HG02870 (cell line): ENCODE measurements at regions not wholly inside any gene's neighbourhood (a gene's known extent, or its start where the extent isn't known, plus 50 kb on each side); places are given as distances from the start of the nearest gene placed in this dataset.
A peak's percentile ranks its signal among the peaks of the same experiment; 100 is the strongest.
"Not testable (repeated sequence)": the region's sequence is repeated elsewhere in the genome, so short reads cannot be mapped to it uniquely, and the experiment has no call there.

Experiments used
- ATAC-seq: cut with Tn5 transposase; IDR thresholded peaks from one replicate; pipeline ENCODE4 v1.9.1; 2021; ENCODE audit warnings: mild to moderate bottlenecking, moderate library complexity; ENCODE audit not compliant: unreplicated experiment

DNA sequence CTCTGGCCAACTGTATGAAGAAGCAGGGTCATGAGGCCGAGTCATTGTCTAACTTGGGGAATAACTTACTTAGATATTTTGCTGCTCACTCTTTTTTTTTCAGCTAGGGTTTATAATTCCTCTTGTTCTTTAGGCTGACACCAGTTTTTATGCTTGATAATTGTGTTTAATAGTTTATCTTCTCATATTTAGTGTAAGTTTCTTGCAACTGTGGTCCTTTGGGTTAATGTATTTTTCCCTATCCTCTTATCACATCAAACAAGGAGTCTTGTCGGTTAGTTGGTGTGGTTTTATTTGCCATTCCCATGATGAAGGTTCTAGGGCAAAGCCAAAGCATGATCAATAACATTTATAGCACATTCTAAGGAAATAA is 204.6 kb downstream of the NUFIP1 start:
- no peak for ATAC-seq

DNA sequence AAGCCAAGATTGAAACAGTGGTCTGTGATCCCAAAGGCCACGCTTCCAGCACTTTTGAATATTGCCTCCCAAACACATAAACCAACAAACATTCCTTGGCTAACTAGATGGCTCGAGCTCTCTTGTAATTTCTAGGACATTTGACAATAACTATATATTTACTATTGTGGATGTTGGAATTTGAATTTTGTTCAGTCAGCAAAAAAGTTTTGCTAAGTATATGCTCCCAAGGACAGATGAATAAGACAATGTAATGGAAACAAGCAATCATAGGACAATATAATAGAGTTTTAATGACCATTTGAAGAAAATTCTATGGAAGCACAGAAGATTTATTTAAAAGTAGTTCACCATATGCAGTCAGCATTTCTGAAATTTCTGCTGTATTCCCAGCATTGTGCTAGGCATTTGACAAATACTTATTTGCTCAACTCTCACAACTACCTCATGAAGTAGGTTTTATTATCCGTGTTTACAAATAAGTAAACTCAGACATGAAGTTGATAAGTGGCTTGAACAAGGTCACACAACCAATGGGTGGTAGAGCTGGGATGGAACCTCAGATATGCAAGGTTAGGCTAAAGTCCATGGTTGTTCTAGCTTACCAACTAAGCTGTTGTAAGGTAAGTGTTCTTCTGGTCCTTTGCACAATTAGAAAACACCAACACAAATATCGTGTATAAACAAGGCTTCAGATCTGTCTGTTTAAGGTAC is 205.1 kb downstream of the NUFIP1 start:
- ATAC-seq = no peak

DNA sequence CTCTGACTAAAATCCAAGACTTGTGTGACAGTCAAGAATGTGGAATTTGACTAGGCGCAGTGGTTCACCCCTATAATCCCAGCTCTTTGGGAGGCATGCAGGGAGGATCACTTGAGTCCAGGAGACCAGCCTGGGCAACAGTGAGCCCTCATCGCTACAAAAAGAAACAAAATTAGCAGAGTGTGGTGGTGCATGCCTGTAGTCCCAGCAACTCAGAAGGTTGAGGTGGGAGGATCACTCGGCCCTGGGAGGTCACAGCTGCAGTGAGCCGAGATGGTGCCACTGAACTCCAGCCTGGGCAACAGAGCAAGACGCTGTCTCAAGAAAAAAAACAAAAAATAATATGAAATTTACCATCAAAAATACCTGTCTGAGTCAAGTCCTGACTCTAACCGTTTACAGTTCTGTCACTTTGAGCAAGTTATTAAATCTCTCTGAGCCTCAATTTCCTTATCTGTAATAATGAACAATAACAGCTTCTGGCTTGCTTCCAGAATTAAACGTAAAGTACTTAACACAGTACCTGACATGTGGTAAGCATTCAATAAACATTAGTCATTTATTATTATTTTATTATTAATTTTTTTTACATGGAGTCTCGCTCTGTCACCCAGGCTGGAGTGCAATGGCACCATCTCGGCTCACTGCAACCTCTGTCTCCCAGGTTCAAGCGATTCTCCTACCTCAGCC is 204.6 kb upstream of the TSC22D1 start:
- no peak for ATAC-seq

DNA sequence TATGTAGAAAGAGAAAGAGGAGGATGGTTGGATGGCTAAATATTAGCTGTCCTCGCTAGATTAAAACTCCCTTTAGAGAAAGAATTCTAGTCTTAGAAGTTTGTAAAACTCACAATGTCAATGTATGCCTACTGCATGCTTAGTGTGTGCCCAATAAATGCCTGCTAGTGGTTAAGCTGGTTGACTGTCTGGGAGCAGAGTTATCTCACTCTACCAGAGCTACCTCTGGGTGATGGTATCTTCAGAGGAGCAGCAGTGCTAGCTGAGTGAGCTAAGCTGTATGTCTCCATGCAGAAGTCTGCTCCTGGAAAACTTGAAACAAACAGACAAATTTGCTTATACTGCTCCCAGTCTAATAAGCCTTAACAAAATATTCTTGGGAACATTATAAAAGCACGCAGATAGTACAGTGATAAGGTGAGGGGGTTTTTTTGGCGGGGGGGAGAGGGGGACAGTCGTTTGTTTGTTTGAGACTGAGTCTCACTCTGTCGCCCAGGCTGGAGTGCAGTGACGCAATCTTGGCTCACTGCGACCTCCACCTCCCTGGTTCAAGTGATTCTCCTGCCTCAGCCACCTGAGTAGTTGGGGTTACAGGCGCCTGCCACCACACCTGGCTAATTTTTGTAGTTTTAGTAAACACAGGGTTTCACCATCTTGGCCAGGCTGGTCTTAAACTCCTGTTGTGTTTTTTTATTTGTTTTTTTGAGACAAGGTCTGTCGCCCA is 202.8 kb upstream of the TSC22D1 start:
- ATAC-seq = no peak

DNA sequence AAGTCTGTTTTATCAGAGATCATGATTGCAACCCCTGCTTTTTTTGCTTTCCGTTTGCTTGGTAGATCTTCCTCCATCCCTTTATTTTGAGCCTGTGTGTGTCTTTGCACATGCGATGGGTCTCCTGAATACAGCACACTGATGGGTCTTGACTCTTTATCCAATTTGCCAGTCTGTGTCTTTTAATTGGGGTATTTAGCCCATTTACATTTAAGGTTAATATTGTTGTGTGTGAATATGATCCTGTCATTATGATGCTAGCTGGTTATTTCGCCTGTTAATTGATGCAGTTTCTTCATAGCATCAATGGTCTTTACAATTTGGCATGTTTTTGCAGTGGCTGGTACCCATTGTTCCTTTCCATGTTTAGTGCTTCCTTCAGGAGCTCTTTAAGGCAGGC is 199.2 kb upstream of the TSC22D1 start:
- ATAC-seq = not testable (repeated sequence)

DNA sequence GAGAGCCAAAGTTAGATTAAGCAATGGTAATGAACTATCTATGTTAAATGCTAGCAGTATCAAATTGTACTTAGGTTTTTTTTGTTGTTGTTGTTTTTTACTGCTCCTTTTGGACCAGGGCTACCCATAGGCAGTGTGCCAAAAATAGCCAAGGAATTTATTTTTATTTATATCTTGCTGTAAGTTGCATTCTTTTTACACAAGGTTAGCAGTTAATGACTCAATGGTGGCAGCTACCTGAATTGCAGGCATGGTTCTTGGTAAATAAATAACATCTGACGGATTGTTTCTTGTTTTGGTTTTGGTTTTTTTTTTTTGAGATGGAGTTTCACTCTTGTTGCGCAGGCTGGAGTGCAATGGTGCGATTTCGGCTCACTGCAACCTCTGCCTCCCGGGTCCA is 194.8 kb upstream of the TSC22D1 start:
- ATAC-seq = no peak

DNA sequence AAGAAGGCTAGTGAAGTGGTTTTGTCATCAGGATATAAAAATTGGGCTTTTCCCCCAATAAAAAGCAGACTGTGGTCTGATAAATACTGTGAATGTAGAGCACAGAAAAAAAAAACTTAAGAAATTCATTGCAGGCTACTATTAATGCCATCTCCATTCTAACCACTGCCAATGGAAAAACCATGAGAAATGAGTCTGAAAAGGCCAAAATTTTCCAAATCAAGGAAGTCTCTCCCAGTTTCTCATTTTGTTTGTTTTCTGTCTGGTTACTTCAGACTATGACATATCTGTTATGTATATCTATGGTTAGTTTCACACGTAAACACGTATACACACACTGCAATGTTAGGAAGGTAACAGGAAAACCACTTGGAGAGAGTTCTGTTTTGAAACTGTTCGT is 193.6 kb upstream of the TSC22D1 start:
- ATAC-seq = no peak

DNA sequence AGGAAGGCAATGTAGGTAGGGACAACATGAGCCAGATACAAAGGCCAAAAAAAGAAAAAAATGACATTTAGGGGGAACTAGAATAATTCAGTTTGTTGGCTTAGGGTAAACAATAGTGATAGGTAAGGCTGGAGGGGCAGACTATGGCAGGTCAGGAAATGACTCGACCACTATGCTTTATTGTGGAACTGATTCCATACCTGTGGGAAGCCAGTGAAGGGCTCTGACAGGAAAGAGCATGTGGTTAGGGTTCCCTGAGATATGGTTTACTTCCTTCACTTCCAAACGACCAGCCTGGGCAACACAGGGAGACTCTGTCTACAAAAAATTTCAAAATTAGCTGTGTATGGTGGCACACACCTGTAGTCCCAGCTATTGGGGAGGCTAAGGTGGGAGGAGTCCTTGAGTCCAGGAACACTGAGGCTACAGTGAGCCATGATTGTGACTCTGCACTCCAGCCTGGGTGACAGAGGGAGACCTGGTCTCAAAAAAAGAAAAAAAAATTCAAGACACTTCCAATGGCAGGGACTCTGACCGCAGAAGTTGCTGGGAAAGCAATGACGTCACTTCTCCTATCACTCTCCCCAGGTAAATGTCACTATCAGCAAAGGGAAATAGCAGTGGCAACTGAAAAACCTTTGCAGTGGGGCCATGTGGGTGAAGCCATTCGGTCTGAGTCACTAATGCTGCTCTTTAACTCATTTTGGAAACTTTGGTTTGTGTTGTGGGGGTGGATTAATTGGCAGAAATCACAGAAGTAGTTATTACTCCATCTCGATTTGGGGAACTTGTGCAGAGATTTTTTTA is 192.8 kb upstream of the TSC22D1 start:
- ATAC-seq = no peak

DNA sequence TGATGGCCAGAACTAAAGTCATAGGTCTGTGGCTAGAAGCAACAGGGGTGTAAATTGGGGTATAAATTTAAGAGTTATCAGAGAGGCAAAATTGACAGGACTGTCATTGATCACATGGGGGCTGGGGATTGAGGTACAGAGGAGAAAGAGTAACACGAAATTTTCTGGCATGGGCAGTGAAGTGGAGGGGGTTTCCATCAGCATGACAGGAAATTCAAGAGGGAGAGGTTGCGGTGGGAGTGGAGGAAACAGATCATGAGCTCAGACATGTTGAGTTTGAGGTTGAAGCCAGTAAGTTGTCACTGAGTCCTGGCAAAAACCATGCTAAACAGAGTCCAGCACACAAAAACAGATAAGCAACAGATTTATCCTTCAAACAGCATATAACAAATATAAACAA is 192.1 kb upstream of the TSC22D1 start:
- ATAC-seq = peak; percentile 48

DNA sequence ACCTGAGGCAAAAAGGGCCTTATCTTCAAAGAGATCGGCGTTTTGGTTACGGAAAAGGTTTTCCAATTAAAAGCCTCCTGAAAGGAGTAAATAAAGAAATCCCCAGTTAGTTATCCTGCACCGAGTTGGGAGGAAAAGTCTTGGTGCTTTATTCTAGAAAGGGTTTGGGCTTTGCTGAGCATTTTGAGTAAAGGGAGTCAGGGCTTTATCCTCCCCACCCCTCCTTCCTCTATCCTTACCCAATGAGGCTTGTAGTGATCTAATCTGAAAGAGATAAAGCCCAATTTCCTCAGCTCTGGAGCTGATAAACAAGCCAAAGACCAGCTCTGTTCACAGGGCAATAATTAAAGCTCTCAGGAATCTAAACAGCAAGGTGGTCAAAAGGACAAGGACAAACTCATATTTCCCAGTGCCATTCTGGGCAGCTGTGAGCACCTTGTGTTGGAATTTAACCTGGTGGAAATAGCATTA is 188.9 kb upstream of the TSC22D1 start:
- no peak for ATAC-seq

DNA sequence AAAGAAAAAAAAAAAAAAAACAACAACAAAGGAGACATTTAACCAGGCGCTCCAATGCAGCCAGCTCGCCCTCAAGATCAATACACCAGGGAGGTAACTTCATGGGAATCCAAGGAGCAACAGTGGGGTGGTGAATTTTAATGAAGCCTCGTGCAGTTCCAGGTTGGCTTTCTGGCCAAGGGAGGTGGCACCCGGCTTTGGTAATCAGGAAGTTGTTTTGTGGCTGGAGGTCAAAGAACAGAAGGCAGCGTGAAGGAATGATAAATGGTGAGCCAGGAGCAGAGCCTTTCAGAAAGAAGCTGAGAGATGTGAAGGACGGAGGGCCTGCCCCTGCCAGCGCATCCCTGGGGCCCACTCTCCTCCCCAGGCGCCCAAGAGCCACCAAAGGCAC is 188.2 kb upstream of the TSC22D1 start:
- no peak for ATAC-seq

DNA sequence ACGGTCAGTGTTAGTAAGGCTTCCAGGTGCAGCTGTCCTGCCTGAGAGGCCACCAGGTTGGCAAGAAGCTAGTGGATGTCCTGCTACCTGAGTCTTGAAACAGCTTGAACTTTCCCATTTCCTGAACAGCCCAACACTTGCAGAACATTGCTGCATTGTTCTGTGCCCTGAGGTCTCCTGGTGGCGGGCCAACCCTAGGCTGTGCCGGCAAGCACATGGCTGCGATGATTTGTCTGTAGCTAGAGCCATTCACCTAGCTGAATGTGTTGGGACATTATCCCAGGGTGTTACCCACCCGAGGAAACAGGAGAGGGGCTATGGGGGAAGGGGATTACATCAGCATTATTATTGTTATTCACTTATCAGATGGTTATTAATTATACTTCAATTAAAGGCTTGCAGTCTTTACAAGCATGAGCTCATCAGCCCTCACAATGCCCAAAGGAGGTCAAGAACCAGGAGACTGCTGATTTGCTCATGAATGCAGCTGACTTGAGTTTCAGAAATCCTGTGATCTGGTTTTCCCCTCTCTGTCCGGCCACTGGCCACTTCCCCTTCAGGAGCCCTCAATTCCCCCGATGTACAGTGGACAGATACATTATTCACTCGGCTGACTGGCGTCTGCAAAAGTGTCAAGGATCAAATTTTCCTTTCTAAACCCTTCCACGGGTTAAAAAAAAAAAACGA is 187.6 kb upstream of the TSC22D1 start:
- no peak for ATAC-seq

DNA sequence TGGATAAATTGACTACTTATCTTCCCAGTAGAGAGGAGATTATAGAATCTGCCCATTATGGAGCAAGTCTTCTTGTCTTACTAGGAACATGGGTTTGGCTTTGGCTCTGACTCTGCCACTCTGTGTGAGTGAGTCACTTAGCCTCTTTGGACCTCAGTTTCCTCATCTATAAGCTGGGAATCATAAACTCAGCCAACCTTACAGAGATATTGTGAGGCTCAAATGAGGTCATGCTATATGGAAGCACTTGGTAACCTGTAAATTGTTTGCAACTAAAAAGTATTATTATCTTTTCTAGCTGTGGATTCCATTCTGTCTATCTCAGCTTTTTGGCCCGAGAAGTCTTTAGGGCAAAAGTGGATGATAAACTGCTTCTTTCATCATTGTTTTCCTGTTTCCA is 186.8 kb upstream of the TSC22D1 start:
- no peak for ATAC-seq

DNA sequence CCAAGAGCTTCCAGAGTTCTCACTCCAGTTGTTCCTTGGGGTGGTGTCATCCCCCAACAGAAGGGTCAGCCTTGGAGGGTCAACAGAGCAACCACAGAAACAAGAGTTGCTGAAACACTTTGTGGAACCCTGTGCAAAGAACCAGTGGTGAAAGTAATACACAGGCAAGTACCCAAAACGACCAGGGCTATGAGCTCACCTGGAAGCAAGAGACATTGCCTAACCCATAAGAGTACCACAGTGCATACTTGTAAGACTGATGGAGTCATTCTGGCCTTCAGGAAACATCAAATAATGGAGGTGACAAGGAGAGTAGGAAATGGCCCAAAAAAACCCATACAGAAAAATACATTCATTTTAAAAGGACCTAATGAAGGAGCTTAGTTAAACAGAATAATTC is 184.3 kb upstream of the TSC22D1 start:
- no peak for ATAC-seq

DNA sequence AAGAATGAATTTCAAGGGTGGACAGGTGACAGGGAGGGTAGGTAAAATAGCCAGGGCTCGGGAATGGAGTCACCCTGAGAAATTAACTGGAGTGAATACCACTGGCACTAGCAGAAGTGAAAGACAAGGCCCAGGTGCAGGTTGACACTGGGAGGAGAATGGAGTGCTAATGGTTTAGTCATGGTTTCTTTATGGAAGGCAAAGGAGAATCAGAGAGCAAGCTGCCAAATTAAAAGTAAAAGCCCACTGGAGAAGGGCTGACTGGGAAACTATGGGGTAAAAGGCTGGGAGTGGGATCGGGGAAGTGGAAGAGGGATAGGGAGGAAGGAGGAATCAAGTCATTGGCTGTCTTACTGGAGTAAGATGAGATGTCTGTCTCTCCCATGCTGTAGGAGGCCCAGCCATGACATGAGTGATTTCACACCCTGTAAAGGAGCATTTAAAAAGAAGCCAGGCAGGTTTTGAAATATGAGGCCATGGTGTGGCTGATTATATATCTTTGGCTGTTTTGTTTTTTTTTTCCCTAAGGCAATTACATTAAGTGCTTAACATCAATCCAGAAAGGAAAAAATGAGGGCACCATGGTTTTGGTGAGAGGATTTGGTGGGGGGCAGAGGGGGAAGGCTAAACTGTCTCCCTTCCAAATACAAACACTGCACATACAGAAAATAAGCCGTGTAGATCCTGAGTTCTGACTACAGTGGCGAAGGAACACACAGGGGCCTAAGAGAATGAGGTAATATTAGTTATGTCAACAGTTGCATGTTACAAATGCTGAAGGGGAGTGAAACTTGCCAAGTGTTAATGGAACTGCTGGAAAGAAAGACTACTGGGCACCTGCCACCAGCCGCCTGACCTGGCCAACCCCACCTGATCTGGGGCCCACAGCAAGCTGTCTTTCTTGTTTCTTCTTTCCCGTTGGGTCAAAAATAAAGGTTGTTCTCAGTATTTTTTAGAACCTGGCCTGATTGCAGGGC is 183.5 kb upstream of the TSC22D1 start:
- no peak for ATAC-seq

DNA sequence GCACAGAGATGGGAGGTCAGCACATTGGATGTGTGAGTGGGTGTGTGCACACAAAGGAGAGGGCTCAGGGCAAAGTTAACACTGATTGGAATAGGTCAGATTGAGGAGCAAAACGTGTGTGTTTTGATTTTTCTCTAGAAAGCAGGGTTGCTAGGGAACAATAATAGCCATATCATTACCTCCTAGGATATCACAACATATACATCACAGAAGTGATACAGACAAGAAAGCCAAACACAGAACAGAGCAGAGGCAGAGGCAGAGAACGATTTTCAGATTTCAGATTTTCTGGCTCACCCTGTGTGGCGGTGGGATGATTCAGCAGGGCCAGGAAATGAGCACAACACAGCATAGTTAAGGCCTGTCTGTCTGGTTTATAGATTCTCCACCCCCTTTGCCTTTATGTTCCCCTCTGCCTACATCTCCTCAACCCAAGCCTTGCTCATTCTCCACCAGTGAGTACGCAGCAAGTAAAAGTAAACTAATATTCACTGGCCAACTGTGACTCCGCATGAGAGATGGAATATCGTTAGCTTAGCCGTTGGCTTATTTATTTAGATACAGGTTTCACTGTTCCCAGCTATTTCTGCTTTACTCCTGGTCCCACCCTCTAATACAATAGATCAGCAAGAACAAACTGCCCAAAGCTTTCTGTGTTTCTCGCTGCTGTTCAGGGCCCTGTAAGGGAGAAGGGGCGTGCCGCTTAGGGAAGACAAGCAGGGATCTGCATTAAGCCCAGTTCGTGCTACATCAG is 182.7 kb upstream of the TSC22D1 start:
- no peak for ATAC-seq

DNA sequence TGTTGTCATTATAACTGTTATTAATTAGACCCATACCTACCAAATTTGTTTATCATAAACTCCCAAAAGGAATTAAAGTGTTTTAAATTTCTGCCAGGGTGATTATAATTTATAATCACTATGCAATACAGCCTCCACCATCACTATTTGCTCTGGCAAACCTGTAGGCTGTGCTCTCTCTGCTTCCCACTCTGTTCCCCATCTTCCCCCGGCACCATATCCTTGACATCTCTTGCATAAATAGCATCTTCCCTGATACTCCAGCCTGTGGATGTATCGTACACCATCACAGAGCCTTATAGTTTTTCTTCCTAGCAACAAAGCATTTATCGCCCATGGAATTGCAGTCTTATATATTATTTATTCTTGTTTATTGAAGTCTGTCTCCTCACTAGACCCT is 181.5 kb upstream of the TSC22D1 start:
- ATAC-seq = no peak

DNA sequence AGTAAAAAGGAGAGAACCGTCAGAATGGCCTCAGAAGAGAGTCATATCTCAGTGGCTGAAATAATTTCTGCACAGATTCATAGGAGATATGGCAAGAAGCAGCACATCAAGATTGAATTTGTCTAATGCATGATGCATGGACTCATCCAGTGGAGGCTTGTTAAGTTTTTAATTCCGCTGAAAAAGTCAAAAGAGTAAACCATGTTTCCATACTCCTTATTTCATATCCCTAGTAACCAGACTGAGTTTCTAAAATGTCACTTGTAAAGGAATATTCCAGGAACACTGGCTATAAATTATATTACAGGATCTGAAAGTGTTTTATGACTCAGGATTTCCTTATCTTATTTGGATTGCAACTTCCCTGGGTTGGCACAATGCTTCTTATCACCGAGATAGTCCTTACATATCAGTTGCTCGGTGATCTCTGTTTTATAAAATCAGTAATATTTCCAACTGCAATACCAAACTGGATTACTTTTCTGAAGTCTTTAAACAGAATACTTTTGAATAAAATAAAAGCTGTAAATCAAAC is 180.2 kb upstream of the TSC22D1 start:
- ATAC-seq = no peak

DNA sequence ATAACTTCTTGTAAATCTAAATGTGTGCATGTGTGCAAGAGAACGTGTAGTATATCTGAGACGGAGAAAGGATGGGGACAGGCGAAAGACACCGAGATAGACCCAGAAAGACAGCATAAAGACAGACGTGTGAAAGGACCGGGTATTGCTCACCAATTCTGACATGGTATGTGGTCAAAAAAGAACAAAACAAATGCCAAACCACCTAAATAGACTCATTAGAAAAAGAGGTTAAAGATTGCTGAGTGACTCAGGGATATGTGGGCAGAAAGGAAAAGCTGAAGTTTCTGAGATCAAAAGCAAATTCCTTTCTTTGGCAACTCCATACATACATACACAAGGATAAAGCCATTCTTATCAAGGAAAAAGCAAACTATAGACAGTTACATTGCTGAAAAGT is 179.7 kb upstream of the TSC22D1 start:
- ATAC-seq = no peak
